IMR-90 (cell line): ENCODE measurements at regions not wholly inside any gene's neighbourhood (a gene's known extent, or its start where the extent isn't known, plus 50 kb on each side); places are given as distances from the start of the nearest gene placed in this dataset.

ENCODE experiments used
- ATAC-seq: fragments of 200-7000 bp; cut with Tn5 transposase; 2 replicates; pipeline ENCODE4 v1.9.1; 2020; ENCODE audit warnings: low read depth, mild to moderate bottlenecking, moderate library complexity
- BruUV-seq: library from RNA; stranded (reverse); fragments of 400-500 nt; replicated peaks from 2 replicates; lab custom pipeline; 2021; lab: Mats Ljungman, UMichigan
- CTCF ChIA-PET: fragments of 300-600 bp; formaldehyde crosslinking; extraction: SDS; loops from one replicate; lab custom pipeline; 2021; ENCODE audit warnings: antibody characterized with exemption; lab: Yijun Ruan, JAX
- POLR2A ChIA-PET: fragments of 300-600 bp; sonication (Branson Sonifier 250); formaldehyde crosslinking; loops from one replicate; lab custom pipeline; 2022; ENCODE audit warnings: antibody characterized with exemption; ENCODE audit not compliant: unreplicated experiment; lab: Charles Lee
- DNase-seq: peaks from one replicate; pipeline ENCODE4 v3.0.0; 2013
- H2AFZ ChIP-seq: replicated peaks from 2 replicates; pipeline ENCODE3; 2013; ENCODE audit warnings: low read length, mild to moderate bottlenecking; ENCODE audit not compliant: poor library complexity
- H2AK5ac ChIP-seq: 2 replicates; pipeline ENCODE4 v1.6.1; 2013; ENCODE audit warnings: low read depth, low read length, inconsistent platforms
- H2AK9ac ChIP-seq: replicated peaks from 2 replicates; pipeline ENCODE3; 2013; ENCODE audit warnings: mild to moderate bottlenecking, low read depth, low read length, moderate library complexity; ENCODE audit not compliant: poor library complexity
- H2BK120ac ChIP-seq: 2 replicates; pipeline ENCODE4 v1.6.1; 2013; ENCODE audit warnings: low read depth, low read length, inconsistent platforms
- H2BK15ac ChIP-seq: 3 replicates; pipeline ENCODE4 v1.6.1; 2013; ENCODE audit warnings: low read depth, low read length, inconsistent platforms
- H2BK20ac ChIP-seq: 2 replicates; pipeline ENCODE4 v1.6.1; 2013; ENCODE audit warnings: low read depth, mild to moderate bottlenecking, inconsistent platforms, low read length, moderate library complexity
- H2BK5ac ChIP-seq: 2 replicates; pipeline ENCODE4 v1.6.1; 2013; ENCODE audit warnings: mild to moderate bottlenecking, low read depth, low read length, inconsistent platforms; ENCODE audit not compliant: poor library complexity, severe bottlenecking
- H3K14ac ChIP-seq: replicated peaks from 2 replicates; pipeline ENCODE4 v1.6.1; 2013; ENCODE audit warnings: low read depth, low read length, inconsistent platforms
- H3K18ac ChIP-seq: 2 replicates; pipeline ENCODE4 v1.6.1; 2013; ENCODE audit warnings: low read depth, low read length, control low read depth
- H3K23ac ChIP-seq: 2 replicates; pipeline ENCODE4 v1.6.1; 2013; ENCODE audit warnings: low read depth, low read length, inconsistent platforms
- H3K27ac ChIP-seq: 2 replicates; pipeline ENCODE4 v1.5.1; 2013; ENCODE audit warnings: mild to moderate bottlenecking, control low read depth, low read length; ENCODE audit not compliant: insufficient read depth
- H3K27me3 ChIP-seq: 2 replicates; pipeline ENCODE4 v1.6.1; 2013; ENCODE audit warnings: low read length; ENCODE audit not compliant: control insufficient read depth, insufficient read depth
- H3K36me3 ChIP-seq: 2 replicates; pipeline ENCODE4 v1.6.1; 2013; ENCODE audit warnings: low read length, mixed read lengths; ENCODE audit not compliant: control insufficient read depth, insufficient read depth
- H3K4ac ChIP-seq: 2 replicates; pipeline ENCODE4 v1.6.1; 2013; ENCODE audit warnings: low read depth, low read length, inconsistent platforms
- H3K4me1 ChIP-seq: 2 replicates; pipeline ENCODE4 v1.6.1; 2013; ENCODE audit warnings: low read length, mixed read lengths; ENCODE audit not compliant: control insufficient read depth, insufficient read depth
- H3K4me2 ChIP-seq: 2 replicates; pipeline ENCODE4 v1.6.1; 2013; ENCODE audit warnings: low read depth, mild to moderate bottlenecking, control low read depth, low read length, moderate library complexity
- H3K4me3 ChIP-seq: 2 replicates; pipeline ENCODE4 v1.5.1; 2013; ENCODE audit warnings: low read depth, mild to moderate bottlenecking, control low read depth, low read length, moderate library complexity; ENCODE audit not compliant: insufficient read depth
- H3K56ac ChIP-seq: 2 replicates; pipeline ENCODE4 v1.6.1; 2013; ENCODE audit warnings: low read length, inconsistent platforms; ENCODE audit not compliant: insufficient read depth; ENCODE audit errors: extremely low read depth
- H3K79me1 ChIP-seq, 2 experiments: 2 replicates each; pipeline ENCODE4 v1.6.1; 2013; ENCODE audit warnings: low read length in 2 of 2, inconsistent platforms in 1 of 2, low read depth in 1 of 2
- H3K9ac ChIP-seq: 2 replicates; pipeline ENCODE4 v1.6.1; 2013; ENCODE audit warnings: low read depth, low read length, control low read depth
- H3K9me1 ChIP-seq: 2 replicates; pipeline ENCODE4 v1.6.1; 2013; ENCODE audit warnings: low read length, inconsistent platforms; ENCODE audit not compliant: insufficient read depth
- H3K9me3 ChIP-seq: 2 replicates; pipeline ENCODE4 v1.6.1; 2013; ENCODE audit warnings: low read length; ENCODE audit not compliant: control insufficient read depth, insufficient read depth
- H4K20me1 ChIP-seq: 2 replicates; pipeline ENCODE4 v1.6.1; 2013; ENCODE audit warnings: low read length, inconsistent platforms; ENCODE audit not compliant: insufficient read depth
- H4K5ac ChIP-seq: 2 replicates; pipeline ENCODE4 v1.6.1; 2013; ENCODE audit warnings: mild to moderate bottlenecking, low read depth, low read length, control low read depth
- H4K8ac ChIP-seq, 2 experiments: 2 replicates each; pipeline ENCODE4 v1.6.1; 2013; ENCODE audit warnings: low read depth in 2 of 2, low read length in 2 of 2, control low read depth in 1 of 2, inconsistent platforms in 1 of 2
- H4K91ac ChIP-seq: 2 replicates; pipeline ENCODE4 v1.6.1; 2013; ENCODE audit warnings: low read depth, low read length, inconsistent platforms; ENCODE audit not compliant: insufficient read depth
- BHLHE40 ChIP-seq: fragments of 150-350 bp; IDR thresholded peaks from 2 replicates; pipeline ENCODE4 v1.6.1; 2016; ENCODE audit warnings: mild to moderate bottlenecking, low read depth, low read length
- CEBPB ChIP-seq: IDR thresholded peaks from 2 replicates; pipeline ENCODE4 v1.6.1; 2012; ENCODE audit warnings: low read depth, low read length, improper control_type of control experiment
- CHD1 ChIP-seq: IDR thresholded peaks from 2 replicates; pipeline ENCODE4 v1.6.1; 2012; ENCODE audit warnings: low read depth, low read length, improper control_type of control experiment
- FOS ChIP-seq: fragments of 150-350 bp; IDR thresholded peaks from 2 replicates; pipeline ENCODE4 v1.6.1; 2016; ENCODE audit warnings: low read depth, low read length
- MAFK ChIP-seq: IDR thresholded peaks from 2 replicates; pipeline ENCODE4 v1.6.1; 2012; ENCODE audit warnings: low read depth, low read length, improper control_type of control experiment
- MAZ ChIP-seq: IDR thresholded peaks from 2 replicates; pipeline ENCODE4 v1.6.1; 2012; ENCODE audit warnings: low read depth, mild to moderate bottlenecking, low read length, improper control_type of control experiment, moderate library complexity, borderline replicate concordance
- MXI1 ChIP-seq: IDR thresholded peaks from 2 replicates; pipeline ENCODE4 v1.6.1; 2012; ENCODE audit warnings: low read depth, mild to moderate bottlenecking, low read length, moderate library complexity, borderline replicate concordance
- NFE2L2 ChIP-seq: fragments of 150-350 bp; IDR thresholded peaks from 2 replicates; pipeline ENCODE4 v1.6.1; 2016; ENCODE audit warnings: low read depth, mild to moderate bottlenecking, low read length
- POLR2A ChIP-seq: IDR thresholded peaks from 2 replicates; pipeline ENCODE4 v1.6.1; 2012; ENCODE audit warnings: mild to moderate bottlenecking, low read depth, low read length
- RAD21 ChIP-seq: IDR thresholded peaks from 2 replicates; pipeline ENCODE4 v1.6.1; 2012; ENCODE audit warnings: low read length, improper control_type of control experiment
- RFX5 ChIP-seq: IDR thresholded peaks from 2 replicates; pipeline ENCODE4 v1.8.0; 2012; ENCODE audit warnings: low read depth, mild to moderate bottlenecking, low read length, moderate library complexity
- SMC3 ChIP-seq: fragments of 150-350 bp; IDR thresholded peaks from 2 replicates; pipeline ENCODE4 v1.6.1; 2016; ENCODE audit warnings: low read depth, mild to moderate bottlenecking, antibody characterized with exemption, low read length, moderate library complexity
- USF2 ChIP-seq: fragments of 150-350 bp; IDR thresholded peaks from 2 replicates; pipeline ENCODE4 v1.6.1; 2017; ENCODE audit warnings: mild to moderate bottlenecking, antibody characterized with exemption, low read length, low read depth
- WGBS, 2 experiments: methylation state at CpG; one replicate each; pipeline versions ENCODE4 v1.1.5 to v1.1.7; 2013; ENCODE audit warnings: missing lambda C conversion rate in 2 of 2; ENCODE audit not compliant: insufficient read length in 1 of 2; ENCODE audit errors: extremely low coverage in 2 of 2; 5-methylcytosine and 5-hydroxymethylcytosine counted together
- dilution Hi-C: fragments of 300-500 bp; cut with HindIII; formaldehyde crosslinking; loops from one replicate; pipeline ENCODE4 v1.14.3; 2018; ENCODE audit warnings: low sequenced_read_pairs; ENCODE audit not compliant: unreplicated experiment
- in situ Hi-C: fragments of 300-500 bp; cut with MboI; formaldehyde crosslinking; loops from 3 replicates; pipeline ENCODE4 v1.14.3; 2019; ENCODE audit warnings: low sequenced_read_pairs, inconsistent platforms, mixed read lengths
- intact Hi-C: fragments of 100-400 bp; cut with micrococcal nuclease; formaldehyde crosslinking; loops from 2 replicates; pipeline ENCODE4 v1.10.0; 2022

GRCh38 chr18:78902795-78903435 lies 76.7 kb upstream of the SALL3 start:
- no peak overlapping the region for H3K9ac ChIP-seq
- H3K4me1 ChIP-seq = no peaks in the 10 kb centered on the region
- H3K9me1 ChIP-seq = no peaks in the 10 kb centered on the region
- TF ChIP-seq RAD21 = no peak
- TF ChIP-seq FOS = no peak
- TF ChIP-seq SMC3 = no peak
- TF ChIP-seq MXI1 = no peak
- no peak for TF ChIP-seq USF2
- no peak for TF ChIP-seq BHLHE40
- TF ChIP-seq NFE2L2 = no peak
- no peak for TF ChIP-seq CEBPB
- no peak for TF ChIP-seq CHD1
- TF ChIP-seq RFX5 = no peak
- TF ChIP-seq MAFK = no peak
- TF ChIP-seq POLR2A = no peak
- TF ChIP-seq MAZ = no peak
- ChIA-PET CTCF (no interaction called here), POLR2A (no interaction called here)
- H2AK5ac ChIP-seq = no peak overlapping the region
- no peak for DNase-seq
- no peak overlapping the region for H4K5ac ChIP-seq
- no peaks in the 10 kb centered on the region for H3K79me1 ChIP-seq
- no peak overlapping the region for H3K27ac ChIP-seq
- no peak overlapping the region for H3K14ac ChIP-seq
- no peak overlapping the region for H2AFZ ChIP-seq
- no peak overlapping the region for H3K18ac ChIP-seq
- in situ Hi-C loops = no loop called here
- no peak overlapping the region for H2BK20ac ChIP-seq
- peaks cover 58% of the 10 kb centered on the region for H3K9me3 ChIP-seq
- no peak overlapping the region for H3K4ac ChIP-seq
- H4K20me1 ChIP-seq = no peaks in the 10 kb centered on the region
- H2BK5ac ChIP-seq = no peak overlapping the region
- H3K27me3 ChIP-seq = no peaks in the 10 kb centered on the region
- intact Hi-C loops = no loop called here
- H3K4me3 ChIP-seq = no peak overlapping the region
- H4K8ac ChIP-seq = no peak overlapping the region
- WGBS, 2 experiments = 80% methylated on average over 1 of the region's 11 CpGs; no CpG with 5 or more reads in 1 of the 2 experiments
- H4K91ac ChIP-seq = no peak overlapping the region
- H3K4me2 ChIP-seq = no peak overlapping the region
- H3K23ac ChIP-seq = no peak overlapping the region
- dilution Hi-C loops = no loop called here
- H2BK15ac ChIP-seq = no peak overlapping the region
- H2AK9ac ChIP-seq = no peak overlapping the region
- H3K56ac ChIP-seq = no peak overlapping the region
- ATAC-seq = no peak
- no peaks in the 10 kb centered on the region for H3K36me3 ChIP-seq
- no peak overlapping the region for H2BK120ac ChIP-seq
- BruUV-seq = no TSS peak
